Osteocyte (in vitro differentiated cells): ENCODE measurements at regions not wholly inside any gene's neighbourhood (a gene's known extent, or its start where the extent isn't known, plus 50 kb on each side); places are given as distances from the start of the nearest gene placed in this dataset.
A peak's percentile ranks its signal among the peaks of the same experiment; 100 is the strongest.

Source experiments
- DNase-seq: peaks from one replicate; pipeline ENCODE4 v3.0.0; 2021; ENCODE audit warnings: mixed read lengths; ENCODE audit not compliant: unreplicated experiment; ENCODE audit errors: extremely low spot score
- H3K27ac Mint-ChIP-seq: one replicate; pipeline ENCODE4 v1.8.0; 2021; ENCODE audit warnings: mild to moderate bottlenecking, mixed read lengths; ENCODE audit not compliant: unreplicated experiment
- H3K27me3 Mint-ChIP-seq: one replicate; pipeline ENCODE4 v1.8.0; 2021; ENCODE audit warnings: mixed read lengths; ENCODE audit not compliant: unreplicated experiment
- H3K36me3 Mint-ChIP-seq: one replicate; pipeline ENCODE4 v1.8.0; 2021; ENCODE audit warnings: mixed read lengths; ENCODE audit not compliant: unreplicated experiment
- H3K4me1 Mint-ChIP-seq: one replicate; pipeline ENCODE4 v1.8.0; 2021; ENCODE audit warnings: mixed read lengths; ENCODE audit not compliant: unreplicated experiment
- H3K4me3 Mint-ChIP-seq: one replicate; pipeline ENCODE4 v1.8.0; 2021; ENCODE audit warnings: mild to moderate bottlenecking, moderate library complexity, mixed read lengths; ENCODE audit not compliant: unreplicated experiment
- H3K9me3 Mint-ChIP-seq: one replicate; pipeline ENCODE4 v1.8.0; 2021; ENCODE audit warnings: mixed read lengths; ENCODE audit not compliant: unreplicated experiment
- TF ChIP-seq, protein P1 (sequence below): fragments of 200-600 bp; sonication (generic); IDR thresholded peaks from 2 replicates; pipeline ENCODE4 v1.5.0; 2021; ENCODE audit warnings: antibody characterized with exemption, mild to moderate bottlenecking, moderate library complexity

DNA sequence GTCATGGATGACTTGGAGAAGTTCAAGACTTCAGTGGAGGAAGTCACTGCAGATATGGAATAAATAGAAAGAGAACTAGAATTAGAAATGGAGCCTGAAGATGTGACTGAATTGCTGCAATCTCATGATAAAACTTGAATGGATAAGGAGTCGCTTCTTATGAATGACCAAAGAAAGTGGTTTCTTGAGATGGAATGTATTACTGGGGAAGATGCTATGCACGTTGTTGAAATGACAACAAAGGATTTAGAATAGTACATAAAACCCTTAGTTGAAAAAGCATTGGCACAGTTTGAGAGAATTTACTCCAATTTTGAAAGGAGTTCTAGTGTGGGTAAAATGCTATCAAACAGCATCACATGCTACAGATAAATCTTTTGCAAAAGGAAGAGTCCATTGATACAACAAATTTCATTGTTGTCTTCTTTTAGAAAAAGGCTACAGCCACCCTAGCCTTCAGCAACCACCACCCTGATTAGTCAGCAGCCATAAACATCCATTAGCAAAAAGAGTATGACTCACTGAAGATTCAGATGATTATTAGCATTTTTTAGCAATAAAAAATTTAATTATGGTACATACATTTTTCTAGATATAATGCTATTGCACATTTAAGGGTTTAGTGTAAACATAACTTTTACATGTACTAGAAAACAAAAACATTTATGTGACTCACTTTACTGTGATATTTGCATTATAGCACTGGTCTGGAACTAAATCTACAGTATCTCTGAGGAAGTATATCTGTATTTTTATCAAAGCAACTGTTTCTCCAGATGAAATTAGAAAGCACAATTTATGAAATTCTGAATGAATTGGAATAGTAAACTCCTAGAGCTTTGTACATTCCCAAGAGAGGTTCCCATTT is 110.5 kb upstream of the TACR1 start:
- no peak for DNase-seq
- H3K9me3 Mint-ChIP-seq, result no peaks in the 10 kb centered on the region
- TF ChIP-seq, protein P1, sequence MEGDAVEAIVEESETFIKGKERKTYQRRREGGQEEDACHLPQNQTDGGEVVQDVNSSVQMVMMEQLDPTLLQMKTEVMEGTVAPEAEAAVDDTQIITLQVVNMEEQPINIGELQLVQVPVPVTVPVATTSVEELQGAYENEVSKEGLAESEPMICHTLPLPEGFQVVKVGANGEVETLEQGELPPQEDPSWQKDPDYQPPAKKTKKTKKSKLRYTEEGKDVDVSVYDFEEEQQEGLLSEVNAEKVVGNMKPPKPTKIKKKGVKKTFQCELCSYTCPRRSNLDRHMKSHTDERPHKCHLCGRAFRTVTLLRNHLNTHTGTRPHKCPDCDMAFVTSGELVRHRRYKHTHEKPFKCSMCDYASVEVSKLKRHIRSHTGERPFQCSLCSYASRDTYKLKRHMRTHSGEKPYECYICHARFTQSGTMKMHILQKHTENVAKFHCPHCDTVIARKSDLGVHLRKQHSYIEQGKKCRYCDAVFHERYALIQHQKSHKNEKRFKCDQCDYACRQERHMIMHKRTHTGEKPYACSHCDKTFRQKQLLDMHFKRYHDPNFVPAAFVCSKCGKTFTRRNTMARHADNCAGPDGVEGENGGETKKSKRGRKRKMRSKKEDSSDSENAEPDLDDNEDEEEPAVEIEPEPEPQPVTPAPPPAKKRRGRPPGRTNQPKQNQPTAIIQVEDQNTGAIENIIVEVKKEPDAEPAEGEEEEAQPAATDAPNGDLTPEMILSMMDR, result no peak
- no peak overlapping the region for H3K4me3 Mint-ChIP-seq
- no peaks in the 10 kb centered on the region for H3K36me3 Mint-ChIP-seq
- no peaks in the 10 kb centered on the region for H3K27me3 Mint-ChIP-seq
- H3K4me1 Mint-ChIP-seq, result peaks cover 4% of the 10 kb centered on the region
- no peak overlapping the region for H3K27ac Mint-ChIP-seq

DNA sequence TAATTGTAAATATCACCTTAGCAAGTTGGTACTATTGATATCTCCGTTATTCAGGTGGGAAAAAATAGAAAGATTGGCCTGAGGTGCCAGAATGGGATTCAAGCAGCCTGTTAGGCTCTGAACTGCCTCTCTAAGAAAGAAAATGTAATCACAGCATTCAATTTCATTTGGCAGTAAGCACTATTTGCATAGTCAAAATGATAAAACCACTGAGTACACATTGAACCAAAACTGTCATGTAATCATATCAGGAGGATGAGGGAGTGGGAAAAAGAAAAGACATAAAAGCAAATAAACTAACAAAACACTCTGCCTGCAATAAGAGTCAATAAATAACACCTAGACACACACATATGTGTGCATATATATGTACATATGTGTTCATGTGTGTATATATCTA is 103.9 kb upstream of the TACR1 start:
- H3K4me1 Mint-ChIP-seq, result no peaks in the 10 kb centered on the region
- TF ChIP-seq, protein P1, result no peak
- no peak overlapping the region for H3K4me3 Mint-ChIP-seq
- peaks cover 4% of the 10 kb centered on the region for H3K27me3 Mint-ChIP-seq
- peaks cover 4% of the 10 kb centered on the region for H3K9me3 Mint-ChIP-seq
- DNase-seq, result no peak
- no peaks in the 10 kb centered on the region for H3K36me3 Mint-ChIP-seq
- H3K27ac Mint-ChIP-seq, result no peak overlapping the region

DNA sequence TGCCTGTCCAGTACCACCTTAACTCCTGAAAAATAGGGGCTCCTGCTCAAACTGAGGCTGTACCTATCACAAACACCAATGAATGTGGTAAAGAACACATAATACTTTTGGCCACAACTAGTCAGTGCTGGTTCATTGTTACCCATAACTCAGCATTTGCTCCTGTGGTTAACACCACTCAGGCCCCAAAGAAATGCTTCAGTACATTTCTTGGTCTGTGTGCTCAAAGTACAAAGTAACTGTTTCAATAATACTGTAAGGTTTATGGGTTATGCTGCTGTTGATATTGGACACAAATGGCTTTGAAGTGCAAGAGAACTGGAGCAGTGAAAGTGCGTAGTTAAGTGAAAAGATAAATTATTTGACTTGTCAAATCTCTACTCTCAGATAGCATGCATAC is 95.0 kb upstream of the TACR1 start:
- no peaks in the 10 kb centered on the region for H3K4me1 Mint-ChIP-seq
- peaks cover 4% of the 10 kb centered on the region for H3K27me3 Mint-ChIP-seq
- no peaks in the 10 kb centered on the region for H3K36me3 Mint-ChIP-seq
- H3K4me3 Mint-ChIP-seq, result no peak overlapping the region
- DNase-seq, result no peak
- no peak overlapping the region for H3K27ac Mint-ChIP-seq
- TF ChIP-seq, protein P1, result no peak
- no peaks in the 10 kb centered on the region for H3K9me3 Mint-ChIP-seq

DNA sequence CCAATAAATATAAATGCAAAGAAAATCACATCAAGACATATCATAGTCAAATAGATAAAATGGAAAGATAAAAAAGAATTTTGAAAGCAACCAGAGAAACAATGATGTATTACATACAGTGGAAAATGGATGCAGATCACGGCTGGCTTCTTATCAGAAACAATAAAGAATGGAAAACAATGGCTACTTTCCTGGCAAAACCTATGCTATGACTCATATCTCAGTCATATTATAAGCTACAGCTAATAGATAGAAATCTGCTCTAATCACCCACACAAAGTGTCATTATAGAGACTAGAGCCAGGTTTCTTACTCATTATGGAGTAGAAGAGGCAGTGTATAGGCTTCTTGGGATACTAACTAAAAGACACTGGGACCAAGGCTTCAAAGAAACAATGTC is 93.5 kb upstream of the TACR1 start:
- no peak overlapping the region for H3K27ac Mint-ChIP-seq

DNA sequence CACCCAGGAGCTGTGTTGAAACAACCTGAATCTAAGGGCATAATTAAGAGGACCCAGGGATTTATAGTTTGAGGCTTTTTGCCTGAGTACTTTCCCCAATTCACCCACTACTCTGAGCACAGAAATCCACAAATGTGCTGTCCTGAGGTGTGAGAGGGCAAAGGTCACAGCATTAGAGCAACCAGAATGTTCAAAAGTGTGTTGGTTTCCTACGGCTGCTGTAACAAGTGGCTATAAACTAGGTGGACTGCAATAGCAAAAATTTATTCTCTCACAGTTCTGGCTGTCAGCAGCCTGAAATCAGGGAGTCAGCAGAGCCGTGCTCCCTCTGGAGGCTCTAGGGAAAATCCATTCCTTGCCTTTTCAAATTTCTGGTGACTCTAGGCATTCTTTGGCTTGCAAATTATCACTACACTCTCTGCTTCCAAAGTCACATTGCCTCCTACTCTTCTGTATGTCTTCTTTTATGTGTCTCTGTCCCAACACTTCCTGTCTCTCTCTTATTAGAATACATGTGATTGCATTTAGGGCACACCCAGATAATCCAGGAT is 91.4 kb upstream of the TACR1 start:
- Mint-ChIP-seq H3K36me3 (no peaks in the 10 kb centered on the region), H3K4me1 (no peaks in the 10 kb centered on the region), H3K4me3 (no peak overlapping the region), H3K27me3 (no peaks in the 10 kb centered on the region), H3K27ac (no peak overlapping the region), H3K9me3 (no peaks in the 10 kb centered on the region)
- TF ChIP-seq, protein P1, result peak; percentile 49
- no peak for DNase-seq

More for the DNA sequence above, 93.5 kb upstream of the TACR1 start:
- no peaks in the 10 kb centered on the region for H3K36me3 Mint-ChIP-seq
- H3K4me3 Mint-ChIP-seq, result no peak overlapping the region
- TF ChIP-seq, protein P1, result no peak
- H3K27me3 Mint-ChIP-seq, result no peaks in the 10 kb centered on the region
- H3K4me1 Mint-ChIP-seq, result no peaks in the 10 kb centered on the region
- no peak for DNase-seq
- H3K9me3 Mint-ChIP-seq, result no peaks in the 10 kb centered on the region
